ENCODE measurements at regions not wholly inside any gene's neighbourhood (a gene's known extent, or its start where the extent isn't known, plus 50 kb on each side); places are given as distances from the start of the nearest gene placed in this dataset.

DNA sequence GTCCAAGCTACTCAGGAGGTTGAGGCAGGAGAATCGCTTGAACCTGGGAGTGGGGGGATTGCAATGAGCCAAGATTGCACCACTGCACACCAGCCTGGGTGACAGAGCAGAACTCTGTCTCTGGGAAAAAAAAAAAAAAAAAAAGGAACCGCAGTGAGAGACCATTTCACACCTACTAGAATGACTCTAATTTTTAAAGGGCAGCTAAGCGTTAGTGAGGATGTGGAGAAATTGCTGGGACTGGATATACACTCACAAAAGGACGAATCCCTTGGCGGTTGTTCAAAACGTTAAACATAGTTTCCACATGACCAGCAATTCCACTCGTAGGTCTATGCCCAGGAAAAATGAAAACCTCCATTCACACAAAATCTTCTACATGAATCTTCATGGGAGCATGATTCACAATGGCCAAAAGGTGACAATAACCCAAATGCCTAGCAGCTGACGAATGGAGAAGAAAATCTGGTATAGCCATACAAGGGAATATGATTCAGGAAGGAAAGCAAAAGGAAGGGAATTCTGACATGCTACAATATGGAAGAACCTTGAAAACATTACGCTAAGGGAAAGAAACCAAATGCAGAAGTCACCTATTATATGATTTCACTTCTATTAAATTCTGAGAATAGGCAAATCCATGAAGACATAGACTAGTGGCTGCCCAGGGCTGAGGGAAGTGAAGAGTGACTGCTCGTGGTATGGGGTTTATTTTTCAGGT, 127.0 kb downstream of the CHSY1 start:
- peak; percentile 99 for DNase-seq (ENCODE audit: low read depth)

DNA sequence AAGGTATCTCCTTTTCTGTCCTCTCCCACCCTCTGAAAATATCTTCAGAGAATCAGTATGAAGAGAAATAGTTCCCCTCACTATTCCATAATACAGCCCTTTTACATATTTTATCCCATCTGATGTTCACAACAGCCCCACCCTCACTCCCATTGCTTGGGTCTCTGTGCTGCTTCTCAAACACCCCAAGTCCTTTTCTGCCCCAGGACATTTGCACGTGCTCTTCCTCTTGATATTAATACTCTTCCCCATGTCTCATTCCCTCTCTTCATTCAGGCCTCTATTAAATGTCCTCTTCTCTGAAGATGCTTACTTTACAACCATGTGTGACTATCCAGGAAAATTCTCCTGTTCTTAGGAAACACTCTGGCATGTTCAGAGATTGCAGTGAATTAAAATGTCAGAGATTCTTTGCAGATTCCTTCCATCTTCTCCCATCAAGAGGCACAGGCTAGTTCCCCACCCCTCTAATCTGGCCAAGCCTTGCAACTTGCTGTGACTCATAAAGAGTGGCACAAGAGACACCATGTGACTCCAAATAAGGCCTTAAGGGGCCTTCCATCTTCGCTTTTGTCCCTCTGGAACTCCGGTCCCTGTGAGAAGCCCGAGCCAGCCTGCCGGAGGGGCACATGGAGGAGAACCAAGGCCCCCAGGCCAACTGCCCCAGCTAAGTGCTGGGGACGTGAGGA, 128.5 kb downstream of the CHSY1 start:
- peak; percentile 94 for DNase-seq (ENCODE audit: low read depth)

DNA sequence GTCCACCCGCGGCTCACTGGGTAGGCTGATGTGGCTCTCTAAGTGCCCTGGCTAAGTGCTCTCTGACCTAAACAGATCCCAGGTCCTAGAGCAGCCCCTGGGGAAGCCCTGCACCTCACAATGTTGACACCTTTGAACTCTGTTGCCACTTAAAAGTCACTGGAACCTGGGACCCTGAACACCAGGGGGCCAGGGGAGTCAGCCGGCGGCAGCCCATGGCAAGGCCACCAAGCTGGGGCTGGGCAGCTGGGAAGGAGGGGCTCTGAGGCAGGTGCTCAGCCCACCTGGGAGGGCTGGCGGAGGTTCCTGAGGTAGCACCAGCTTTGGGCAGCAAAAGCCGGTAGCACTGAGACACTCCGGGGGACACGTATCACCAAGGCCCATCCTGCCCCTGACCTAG, 129.0 kb downstream of the CHSY1 start:
- no peak for DNase-seq (ENCODE audit: low read depth)

DNA sequence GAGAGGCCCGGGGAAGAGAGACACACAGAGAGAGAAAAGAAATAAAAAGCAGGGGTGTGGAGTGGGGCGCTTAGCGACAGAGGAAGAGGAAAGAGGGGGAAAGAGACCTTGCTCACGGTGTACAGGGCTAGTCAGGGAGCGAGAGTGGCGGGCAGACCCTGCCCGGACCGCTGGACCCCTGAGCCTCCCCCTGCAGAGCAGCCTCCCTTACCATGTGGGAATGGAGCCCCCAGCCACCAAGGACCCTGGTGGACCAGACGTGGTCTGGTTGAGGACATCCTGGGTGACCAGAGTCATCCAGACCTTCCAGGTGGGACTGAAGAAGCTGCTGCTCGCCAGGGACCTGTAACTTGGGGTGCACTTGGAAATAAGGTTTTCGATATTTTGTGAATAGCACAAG, 129.6 kb downstream of the CHSY1 start:
- DNase-seq (ENCODE audit: low read depth), result no peak

DNA sequence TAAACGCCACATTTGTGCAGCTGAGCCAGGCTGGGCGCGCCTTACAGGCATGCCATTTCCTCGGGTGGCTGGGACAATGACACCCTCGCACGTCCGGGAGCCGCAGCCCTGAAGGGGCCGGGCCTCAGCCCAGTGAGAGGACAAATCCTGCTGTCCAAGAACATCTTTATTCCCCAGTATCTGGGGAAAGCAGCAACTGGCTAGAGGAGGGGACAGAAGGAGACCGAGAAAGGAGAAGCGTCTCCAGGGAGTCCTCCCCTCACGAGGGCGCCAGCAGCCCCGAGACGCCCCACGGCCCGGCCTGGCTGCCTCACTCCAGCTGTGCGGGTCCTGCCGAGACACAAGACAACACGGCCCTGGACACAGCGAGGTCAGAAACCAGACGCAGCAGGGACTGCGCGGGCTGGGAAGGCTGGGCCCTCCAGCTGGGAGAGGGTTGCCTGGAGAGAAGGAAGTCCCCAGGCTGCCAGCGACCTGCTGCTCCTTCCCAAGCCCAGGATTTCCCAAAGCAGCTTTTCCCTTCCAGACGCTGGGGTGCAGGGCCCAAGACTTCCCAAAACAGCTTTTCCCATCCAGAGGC, 130.2 kb downstream of the CHSY1 start:
- peak; percentile 78 for DNase-seq (ENCODE audit: low read depth)

DNA sequence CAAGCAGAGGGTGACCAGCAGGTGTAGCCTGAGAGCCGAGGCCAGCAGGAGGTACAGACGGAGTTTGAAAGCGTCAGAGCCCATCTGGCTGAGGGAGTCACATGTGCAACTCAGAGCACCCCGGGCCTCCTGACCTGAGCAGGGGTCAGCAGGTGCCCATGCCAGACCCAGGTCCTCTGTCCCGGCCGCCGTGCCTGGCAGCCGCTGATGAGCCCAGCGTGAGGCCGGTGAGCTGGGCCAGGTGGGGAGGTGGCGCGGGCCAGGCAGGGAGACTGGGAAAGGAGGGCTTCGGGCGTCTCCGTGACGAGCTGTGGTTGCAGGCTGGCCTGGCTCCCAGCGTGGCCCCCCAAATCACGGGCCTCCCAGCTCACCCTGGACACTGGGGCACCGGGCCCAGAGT, 130.9 kb downstream of the CHSY1 start:
- no peak for DNase-seq (ENCODE audit: low read depth)

DNA sequence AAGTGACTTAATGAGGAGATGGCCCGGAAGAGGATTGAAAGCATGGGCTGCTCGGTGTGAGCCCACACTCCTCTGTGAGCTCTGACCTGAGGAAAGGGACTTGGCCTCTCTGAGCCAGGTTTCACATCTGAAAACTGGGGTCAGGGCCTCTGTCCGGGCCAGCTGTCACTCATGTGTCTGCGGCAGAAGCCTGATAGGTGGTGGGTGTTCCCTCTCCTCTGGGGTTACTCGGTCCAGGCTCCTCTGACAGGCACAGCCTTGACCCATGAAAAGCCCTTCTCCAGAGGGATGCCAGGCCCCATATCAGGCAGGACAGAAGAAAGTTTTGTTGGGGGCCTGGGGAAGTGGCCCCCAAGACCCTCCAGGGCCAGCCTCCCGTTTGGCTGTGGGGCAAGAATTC, 131.4 kb downstream of the CHSY1 start:
- no peak for DNase-seq (ENCODE audit: low read depth)
